A549 (cell line): ENCODE measurements at regions not wholly inside any gene's neighbourhood (a gene's known extent, or its start where the extent isn't known, plus 50 kb on each side); places are given as distances from the start of the nearest gene placed in this dataset.

Experiments used
- ATOH8 ChIP-seq: fragments of 250-450 bp; sonication (Bioruptor Pico); IDR thresholded peaks from 2 replicates; pipeline ENCODE4 v1.5.0; 2020; ENCODE audit warnings: low read depth, mild to moderate bottlenecking, moderate library complexity
- CBX8 ChIP-seq: fragments of 200-600 bp; sonication (generic); IDR thresholded peaks from 2 replicates; pipeline ENCODE4 v1.6.1; 2016
- CHD4 ChIP-seq: fragments of 200-600 bp; sonication (generic); IDR thresholded peaks from 2 replicates; pipeline ENCODE4 v1.6.1; 2016; ENCODE audit warnings: antibody characterized with exemption, mild to moderate bottlenecking, borderline replicate concordance
- CTCF ChIP-seq: fragments of >200 bp; sonication (Bioruptor Twin); formaldehyde crosslinking; IDR thresholded peaks from 3 replicates; pipeline ENCODE4 v1.5.1; 2016
- ELK1 ChIP-seq: fragments of 150-350 bp; IDR thresholded peaks from 2 replicates; pipeline ENCODE4 v1.6.1; 2014; ENCODE audit warnings: low read depth, mild to moderate bottlenecking, low read length
- EP300 ChIP-seq, 2 experiments: fragments of >200 bp; sonication (Bioruptor Twin); formaldehyde crosslinking; IDR thresholded peaks; 2 replicates in 1 of 2; 3 replicates in 1 of 2; pipeline ENCODE4 v1.6.1; 2016 to 2017
- JUNB ChIP-seq: fragments of >200 bp; sonication (Bioruptor Twin); formaldehyde crosslinking; IDR thresholded peaks from 2 replicates; pipeline ENCODE4 v1.6.1; 2016
- MYC ChIP-seq: IDR thresholded peaks from 2 replicates; pipeline ENCODE4 v1.6.1; 2012; ENCODE audit warnings: mild to moderate bottlenecking, inconsistent platforms, low read length, improper control_type of control experiment, borderline replicate concordance
- PBX3 ChIP-seq: IDR thresholded peaks from 2 replicates; pipeline ENCODE4 v1.6.1; 2012
- POLR2A ChIP-seq: IDR thresholded peaks from 2 replicates; pipeline ENCODE4 v1.6.1; 2012; ENCODE audit warnings: mild to moderate bottlenecking, low read length
- RAD21 ChIP-seq, 2 experiments: fragments of >200 bp in 1 of 2; sonication (Bioruptor Twin) in 1 of 2; formaldehyde crosslinking in 1 of 2; IDR thresholded peaks in 1 of 2; conservative IDR thresholded peaks in 1 of 2; 2 replicates in 1 of 2; 3 replicates in 1 of 2; pipeline ENCODE4 v1.6.1; 2012 to 2018; ENCODE audit warnings: inconsistent platforms in 1 of 2
- SMC3 ChIP-seq: fragments of >200 bp; sonication (Bioruptor Twin); formaldehyde crosslinking; IDR thresholded peaks from 3 replicates; pipeline ENCODE4 v1.6.1; 2018; ENCODE audit warnings: inconsistent platforms
- SREBF2 ChIP-seq: fragments of 450-650 bp; IDR thresholded peaks from 2 replicates; pipeline ENCODE4 v1.6.1; 2014; ENCODE audit warnings: mild to moderate bottlenecking, moderate library complexity
- TP53 ChIP-seq: fragments of 250-450 bp; sonication (Bioruptor Pico); IDR thresholded peaks from 2 replicates; pipeline ENCODE4 v1.5.0; 2021; ENCODE audit warnings: mild to moderate bottlenecking, moderate library complexity

- TF ChIP-seq CTCF (no peak), POLR2A (no peak), CHD4 (no peak), TP53 (no peak), SREBF2 (no peak), MYC (no peak), ELK1 (no peak), JUNB (no peak), PBX3 (no peak), EP300 (IDR thresholded peaks at IDR 0.05) (no peak), ATOH8 (CRISPR knock-in tag) (no peak), CBX8 (no peak), SMC3 (no peak), RAD21 (conservative IDR thresholded peaks at IDR 0.05 in 1 of 2, IDR thresholded peaks at IDR 0.05 in 1 of 2) (no peak)
These were observed 51.4 kb upstream of the DUSP5 start for GRCh38 chr10:110446277-110446676.
